B cell (primary cell): ENCODE measurements at regions not wholly inside any gene's neighbourhood (a gene's known extent, or its start where the extent isn't known, plus 50 kb on each side); places are given as distances from the start of the nearest gene placed in this dataset.

Source experiments
- ATAC-seq: fragments of 200-7000 bp; cut with Tn5 transposase; one replicate; pipeline ENCODE4 v1.10.0; 2021; ENCODE audit warnings: low read depth, mild to moderate bottlenecking, moderate number of reproducible peaks, moderate library complexity
- CTCF ChIA-PET: fragments of 350-600 bp; sonication (Branson Sonifier 250); formaldehyde crosslinking; loops from one replicate; lab custom pipeline; 2021; ENCODE audit warnings: antibody characterized with exemption, inconsistent platforms; lab: Charles Lee
- POLR2A ChIA-PET: fragments of 350-600 bp; sonication (Branson Sonifier 250); formaldehyde crosslinking; loops from one replicate; lab custom pipeline; 2021; ENCODE audit warnings: antibody characterized with exemption; lab: Charles Lee
- DNase-seq: peaks from one replicate; pipeline ENCODE4 v3.0.0; 2013
- H2AFZ ChIP-seq: 2 replicates; pipeline ENCODE4 v1.6.1; 2012; ENCODE audit warnings: mild to moderate bottlenecking, low read depth, low read length; ENCODE audit not compliant: insufficient read depth, poor library complexity, severe bottlenecking
- H3K27ac ChIP-seq, 2 donors: 1 replicate in 1 of 2; 2 replicates in 1 of 2; pipeline ENCODE4 v1.5.1; 2012 to 2013; ENCODE audit warnings: low read length in 2 of 2, mild to moderate bottlenecking in 2 of 2, moderate library complexity in 1 of 2
- H3K27me3 ChIP-seq, 4 experiments: fragments of 200-600 bp in 1 of 4; sonication (generic) in 1 of 4; replicated peaks in 1 of 4; 1 replicate in 2 of 4; 2 replicates in 2 of 4; pipeline versions ENCODE4 v1.6.1 to v1.7.0; 2013 to 2016; ENCODE audit warnings: low read length in 3 of 4, mild to moderate bottlenecking in 2 of 4, mixed read lengths in 1 of 4, moderate library complexity in 1 of 4; ENCODE audit not compliant: insufficient read depth in 4 of 4, control insufficient read depth in 3 of 4; ENCODE audit errors: control extremely low read depth in 1 of 4
- H3K36me3 ChIP-seq, 2 experiments: replicated peaks in 1 of 2; 1 replicate in 1 of 2; 2 replicates in 1 of 2; pipeline versions ENCODE4 v1.6.1 to v1.7.1; 2013; ENCODE audit warnings: low read length in 1 of 2; ENCODE audit not compliant: insufficient read depth in 2 of 2, control insufficient read depth in 1 of 2; ENCODE audit errors: control extremely low read depth in 1 of 2, extremely low read depth in 1 of 2
- H3K4me1 ChIP-seq, 2 donors: fragments of 200-600 bp in 1 of 2; sonication (generic) in 1 of 2; 1 replicate in 1 of 2; 2 replicates in 1 of 2; pipeline versions ENCODE4 v1.5.1 to v1.6.1; 2013 to 2017; ENCODE audit warnings: low read length in 2 of 2; ENCODE audit not compliant: control insufficient read depth in 2 of 2, insufficient read depth in 2 of 2
- H3K4me2 ChIP-seq: replicated peaks from 2 replicates; pipeline ENCODE3; 2012; ENCODE audit warnings: mild to moderate bottlenecking, low read depth, low read length; ENCODE audit not compliant: poor library complexity, severe bottlenecking
- H3K4me3 ChIP-seq, 5 experiments: fragments of 200-600 bp in 1 of 5; sonication (generic) in 1 of 5; 1 replicate in 3 of 5; 2 replicates in 2 of 5; pipeline versions ENCODE4 v1.5.1 to v1.7.0; 2011 to 2016; ENCODE audit warnings: low read length in 4 of 5, mild to moderate bottlenecking in 4 of 5, low read depth in 2 of 5, control low read depth in 1 of 5, moderate library complexity in 1 of 5; ENCODE audit not compliant: insufficient read depth in 1 of 5; ENCODE audit errors: control extremely low read depth in 1 of 5, extremely low read depth in 1 of 5
- H3K79me2 ChIP-seq: fragments of 200-600 bp; sonication (generic); one replicate; pipeline ENCODE4 v1.6.0; 2016; ENCODE audit warnings: low read length; ENCODE audit not compliant: control insufficient read depth, insufficient read depth
- H3K9ac ChIP-seq: fragments of 200-600 bp; sonication (generic); 2 replicates; pipeline ENCODE4 v1.6.1; 2017; ENCODE audit warnings: mild to moderate bottlenecking, low read length, moderate library complexity
- H3K9me3 ChIP-seq, 3 donors: one replicate each; pipeline versions ENCODE4 v1.6.1 to v1.7.1; 2013; ENCODE audit warnings: low read length in 2 of 3; ENCODE audit not compliant: control insufficient read depth in 2 of 3, insufficient read depth in 1 of 3; ENCODE audit errors: control extremely low read depth in 1 of 3
- H4K20me1 ChIP-seq: 2 replicates; pipeline ENCODE4 v1.6.0; 2012; ENCODE audit warnings: mild to moderate bottlenecking, low read length; ENCODE audit not compliant: insufficient read depth, control insufficient read depth, poor library complexity, severe bottlenecking
- H3K27ac Mint-ChIP-seq: one replicate; pipeline ENCODE4 v1.8.0; 2021; ENCODE audit warnings: mixed read lengths
- H3K27me3 Mint-ChIP-seq: one replicate; pipeline ENCODE4 v1.8.0; 2021; ENCODE audit warnings: mixed read lengths
- H3K4me1 Mint-ChIP-seq: one replicate; pipeline ENCODE4 v1.8.0; 2021; ENCODE audit warnings: mixed read lengths
- H3K4me3 Mint-ChIP-seq: one replicate; pipeline ENCODE4 v1.8.0; 2021; ENCODE audit warnings: mixed read lengths
- H3K9me3 Mint-ChIP-seq: one replicate; pipeline ENCODE4 v1.8.0; 2022; ENCODE audit warnings: mixed read lengths; ENCODE audit not compliant: insufficient read depth
- CTCF ChIP-seq: fragments of 200-600 bp; IDR thresholded peaks from one replicate; pipeline ENCODE4 v1.8.0; 2022; ENCODE audit warnings: antibody characterized with exemption, mild to moderate bottlenecking
- EZH2 ChIP-seq: IDR thresholded peaks from 2 replicates; pipeline ENCODE4 v1.6.1; 2012; ENCODE audit warnings: borderline replicate concordance, low read depth, mild to moderate bottlenecking, moderate library complexity, low read length; ENCODE audit not compliant: insufficient read depth, poor library complexity, severe bottlenecking
- WGBS: methylation state at CpG from one replicate; pipeline ENCODE4 v1.1.5; 2013; ENCODE audit warnings: missing lambda C conversion rate; ENCODE audit not compliant: insufficient coverage; 5-methylcytosine and 5-hydroxymethylcytosine counted together
- intact Hi-C: fragments of 100-400 bp; cut with micrococcal nuclease; formaldehyde crosslinking; loops from one replicate; pipeline ENCODE4 v1.10.0; 2022

- H3K27ac Mint-ChIP-seq = no peak overlapping the region
- H3K27me3 ChIP-seq = no peaks in the 10 kb centered on the region
- ATAC-seq (no peak), DNase-seq (no peak)
- no peaks in the 10 kb centered on the region for H3K4me1 ChIP-seq
- H3K27me3 Mint-ChIP-seq = peaks cover 4% of the 10 kb centered on the region
- no peaks in the 10 kb centered on the region for H3K36me3 ChIP-seq
- H4K20me1 ChIP-seq = no peaks in the 10 kb centered on the region
- CTCF ChIA-PET = no interaction called here
- no peak overlapping the region for H3K4me3 ChIP-seq
- POLR2A ChIA-PET = no interaction called here
- H3K79me2 ChIP-seq = no peaks in the 10 kb centered on the region
- H3K4me3 Mint-ChIP-seq = no peak overlapping the region
- intact Hi-C loops = no loop called here
- no peak overlapping the region for H3K4me2 ChIP-seq
- H3K9me3 ChIP-seq = peaks cover 0 to 5% (median 0%) of the 10 kb centered on the region in 3 donors
- H3K4me1 Mint-ChIP-seq = no peaks in the 10 kb centered on the region
- no peak overlapping the region for H2AFZ ChIP-seq
- H3K27ac ChIP-seq = no peak overlapping the region
- TF ChIP-seq CTCF (no peak), EZH2 (no peak)
- H3K9ac ChIP-seq = no peak overlapping the region
- 78% methylated on average over 1 of the region's 3 CpGs for WGBS
- H3K9me3 Mint-ChIP-seq = no peaks in the 10 kb centered on the region
These were observed 211.2 kb downstream of the TJP1 start for GRCh38 chr15:29611057-29611456.

- no peaks in the 10 kb centered on the region for H3K4me1 ChIP-seq
- H3K9me3 ChIP-seq = no peaks in the 10 kb centered on the region
- H3K4me2 ChIP-seq = no peak overlapping the region
- DNase-seq = no peak
- no peaks in the 10 kb centered on the region for H3K27me3 Mint-ChIP-seq
- H3K27me3 ChIP-seq = no peaks in the 10 kb centered on the region
- no peak overlapping the region for H2AFZ ChIP-seq
- intact Hi-C loops = no loop called here
- no peak overlapping the region for H3K27ac Mint-ChIP-seq
- no peak for ATAC-seq
- H3K4me3 ChIP-seq = no peak overlapping the region
- H3K4me1 Mint-ChIP-seq = no peaks in the 10 kb centered on the region
- ChIA-PET POLR2A (no interaction called here), CTCF (no interaction called here)
- no peaks in the 10 kb centered on the region for H4K20me1 ChIP-seq
- no peak overlapping the region for H3K4me3 Mint-ChIP-seq
- 86% methylated on average over 3 of the region's 5 CpGs for WGBS
- H3K27ac ChIP-seq = no peak overlapping the region
- H3K9me3 Mint-ChIP-seq = no peaks in the 10 kb centered on the region
- H3K36me3 ChIP-seq = no peaks in the 10 kb centered on the region
- no peak overlapping the region for H3K9ac ChIP-seq
- TF ChIP-seq EZH2 = no peak
- no peak for TF ChIP-seq CTCF
- no peaks in the 10 kb centered on the region for H3K79me2 ChIP-seq
These were observed 220.5 kb downstream of the TJP1 start for GRCh38 chr15:29601811-29602210.
